IPS DF 6.9 (cell line): ENCODE measurements at regions not wholly inside any gene's neighbourhood (a gene's known extent, or its start where the extent isn't known, plus 50 kb on each side); places are given as distances from the start of the nearest gene placed in this dataset.

ENCODE experiments used
- DNase-seq: peaks from one replicate; pipeline ENCODE4 v3.0.0-alpha.2; 2013; ENCODE audit warnings: low read depth, low spot score
- H3K27ac ChIP-seq: one replicate; pipeline ENCODE4 v1.5.1; 2013; ENCODE audit warnings: low read length, control low read depth
- H3K27me3 ChIP-seq: 2 replicates; pipeline ENCODE4 v1.6.1; 2013; ENCODE audit warnings: mild to moderate bottlenecking, low read length; ENCODE audit not compliant: control insufficient read depth, insufficient read depth
- H3K36me3 ChIP-seq: 2 replicates; pipeline ENCODE4 v1.6.1; 2013; ENCODE audit warnings: low read length; ENCODE audit not compliant: control insufficient read depth, insufficient read depth
- H3K4me1 ChIP-seq: 2 replicates; pipeline ENCODE4 v1.6.1; 2013; ENCODE audit warnings: low read length; ENCODE audit not compliant: control insufficient read depth, insufficient read depth
- H3K4me3 ChIP-seq: 2 replicates; pipeline ENCODE4 v1.5.1; 2013; ENCODE audit warnings: mild to moderate bottlenecking, low read length
- H3K9me3 ChIP-seq: 2 replicates; pipeline ENCODE4 v1.6.1; 2013; ENCODE audit warnings: low read length, inconsistent platforms; ENCODE audit not compliant: control insufficient read depth, insufficient read depth
- WGBS: extraction: QIAGEN DNeasy Blood & Tissue Kit; methylation state at CpG from one replicate; pipeline ENCODE4 v1.1.7; 2013; ENCODE audit warnings: mixed read lengths, missing lambda C conversion rate; ENCODE audit not compliant: insufficient read length, insufficient coverage; 5-methylcytosine and 5-hydroxymethylcytosine counted together

- no peak for DNase-seq
- Histone ChIP-seq H3K4me3 (no peak overlapping the region), H3K27ac (no peak overlapping the region), H3K27me3 (no peaks in the 10 kb centered on the region), H3K9me3 (peaks cover 1% of the 10 kb centered on the region; the same call in 1 of the 2 replicates), H3K4me1 (no peaks in the 10 kb centered on the region), H3K36me3 (no peaks in the 10 kb centered on the region)
- no CpG with 5 or more reads among the region's 1 CpG for WGBS
Measured at GRCh38 chr21:24298040-24298439, 1309.2 kb downstream of the MRPL39 start.

GRCh38 chr21:24294171-24294570 is 1313.1 kb downstream of the MRPL39 start:
- no peak for DNase-seq
- H3K9me3 ChIP-seq: peaks cover 1% of the 10 kb centered on the region; the same call in 1 of the 2 replicates
- H3K36me3 ChIP-seq: no peaks in the 10 kb centered on the region
- H3K4me3 ChIP-seq: no peak overlapping the region
- no CpG with 5 or more reads among the region's 2 CpGs for WGBS
- no peak overlapping the region for H3K27ac ChIP-seq
- no peaks in the 10 kb centered on the region for H3K4me1 ChIP-seq
- H3K27me3 ChIP-seq: no peaks in the 10 kb centered on the region

GRCh38 chr21:24290151-24290833 is 1317.0 kb downstream of the MRPL39 start:
- no CpG with 5 or more reads among the region's 6 CpGs for WGBS
- Histone ChIP-seq H3K27ac (no peak overlapping the region), H3K9me3 (no peaks in the 10 kb centered on the region; the same call in 1 of the 2 replicates), H3K27me3 (no peaks in the 10 kb centered on the region), H3K36me3 (no peaks in the 10 kb centered on the region), H3K4me1 (no peaks in the 10 kb centered on the region), H3K4me3 (no peak overlapping the region)
- DNase-seq: no peak

- WGBS: no CpG with 5 or more reads among the region's 1 CpG
- peaks cover under 1% of the 10 kb centered on the region; the same call in 1 of the 2 replicates for H3K9me3 ChIP-seq
- no peak for DNase-seq
- no peak overlapping the region for H3K27ac ChIP-seq
- no peaks in the 10 kb centered on the region for H3K4me1 ChIP-seq
- H3K36me3 ChIP-seq: no peaks in the 10 kb centered on the region
- no peaks in the 10 kb centered on the region for H3K27me3 ChIP-seq
- no peak overlapping the region for H3K4me3 ChIP-seq
Measured at GRCh38 chr21:24289539-24289938, 1317.7 kb downstream of the MRPL39 start.

GRCh38 chr21:24280596-24280995 is 1326.7 kb downstream of the MRPL39 start:
- WGBS: no CpG with 5 or more reads among the region's 4 CpGs
- H3K4me1 ChIP-seq: no peaks in the 10 kb centered on the region
- no peak overlapping the region for H3K4me3 ChIP-seq
- peaks cover 2% of the 10 kb centered on the region for H3K9me3 ChIP-seq
- H3K27ac ChIP-seq: no peak overlapping the region
- no peaks in the 10 kb centered on the region for H3K27me3 ChIP-seq
- no peak for DNase-seq
- H3K36me3 ChIP-seq: no peaks in the 10 kb centered on the region

GRCh38 chr21:24278711-24279110 is 1328.6 kb downstream of the MRPL39 start:
- no peak overlapping the region for H3K27ac ChIP-seq
- no peaks in the 10 kb centered on the region for H3K27me3 ChIP-seq
- no CpG with 5 or more reads among the region's 2 CpGs for whole genome bisulfite sequencing
- no peaks in the 10 kb centered on the region; the same call in 1 of the 2 replicates for H3K9me3 ChIP-seq
- DNase-seq: no peak
- no peaks in the 10 kb centered on the region for H3K36me3 ChIP-seq
- H3K4me3 ChIP-seq: no peak overlapping the region
- no peaks in the 10 kb centered on the region for H3K4me1 ChIP-seq

- peaks cover 3% of the 10 kb centered on the region for H3K9me3 ChIP-seq
- no peak for DNase-seq
- H3K4me1 ChIP-seq: no peaks in the 10 kb centered on the region
- no peak overlapping the region for H3K4me3 ChIP-seq
- H3K27me3 ChIP-seq: no peaks in the 10 kb centered on the region
- H3K36me3 ChIP-seq: no peaks in the 10 kb centered on the region
- H3K27ac ChIP-seq: no peak overlapping the region
Measured at GRCh38 chr21:24276204-24276603, 1331.1 kb downstream of the MRPL39 start.

GRCh38 chr21:24275616-24276015 is 1331.7 kb downstream of the MRPL39 start:
- H3K27me3 ChIP-seq: no peaks in the 10 kb centered on the region
- no peak overlapping the region for H3K4me3 ChIP-seq
- DNase-seq: no peak
- peaks cover 5% of the 10 kb centered on the region for H3K9me3 ChIP-seq
- H3K27ac ChIP-seq: no peak overlapping the region
- H3K36me3 ChIP-seq: no peaks in the 10 kb centered on the region
- WGBS: no CpG with 5 or more reads among the region's 1 CpG
- no peaks in the 10 kb centered on the region for H3K4me1 ChIP-seq

- no peak for DNase-seq
Measured at GRCh38 chr21:24272521-24272938, 1334.8 kb downstream of the MRPL39 start.

GRCh38 chr21:24265987-24266386 is 1341.3 kb downstream of the MRPL39 start:
- Histone ChIP-seq H3K27me3 (no peaks in the 10 kb centered on the region), H3K4me1 (no peaks in the 10 kb centered on the region), H3K4me3 (no peak overlapping the region), H3K36me3 (no peaks in the 10 kb centered on the region), H3K27ac (no peak overlapping the region), H3K9me3 (peaks cover 2% of the 10 kb centered on the region)
- no CpG with 5 or more reads among the region's 1 CpG for WGBS
- DNase-seq: no peak

More at GRCh38 chr21:24272521-24272938, 1334.8 kb downstream of the MRPL39 start:
- H3K4me3 ChIP-seq: no peak overlapping the region
- no peaks in the 10 kb centered on the region for H3K36me3 ChIP-seq
- WGBS: no CpG with 5 or more reads among the region's 4 CpGs
- H3K27ac ChIP-seq: no peak overlapping the region
- H3K9me3 ChIP-seq: peaks cover 5% of the 10 kb centered on the region
- H3K27me3 ChIP-seq: no peaks in the 10 kb centered on the region
- H3K4me1 ChIP-seq: no peaks in the 10 kb centered on the region

- no peak overlapping the region for H3K4me3 ChIP-seq
- no peak for DNase-seq
- no peaks in the 10 kb centered on the region; the same call in 1 of the 2 replicates for H3K9me3 ChIP-seq
- H3K27ac ChIP-seq: no peak overlapping the region
- no peaks in the 10 kb centered on the region for H3K27me3 ChIP-seq
- no peaks in the 10 kb centered on the region for H3K36me3 ChIP-seq
- no CpG with 5 or more reads among the region's 3 CpGs for WGBS
- no peaks in the 10 kb centered on the region for H3K4me1 ChIP-seq
Measured at GRCh38 chr21:24260751-24261150, 1346.5 kb downstream of the MRPL39 start.
